ENCODE measurements at regions not wholly inside any gene's neighbourhood (a gene's known extent, or its start where the extent isn't known, plus 50 kb on each side); places are given as distances from the start of the nearest gene placed in this dataset.

DNA sequence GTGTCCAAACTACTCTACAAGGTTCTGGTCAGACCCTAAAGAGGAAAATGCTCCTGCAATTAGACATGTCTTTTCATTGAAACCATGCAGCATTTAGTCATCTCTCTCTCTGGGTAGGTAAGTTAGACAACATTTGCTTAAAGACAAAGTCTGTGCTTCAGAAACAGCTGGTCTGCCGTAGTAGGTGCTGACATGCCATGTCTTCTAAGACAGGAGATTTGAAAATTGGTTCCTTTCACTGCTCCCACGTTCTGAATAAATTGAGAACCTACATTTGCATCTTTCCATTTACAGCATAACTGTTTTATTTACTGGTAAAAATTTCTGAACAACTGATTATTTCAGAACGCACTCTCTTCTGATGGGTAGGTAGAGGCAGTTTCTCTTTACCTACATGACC is 494.0 kb downstream of the EFNB2 start:
- TF ChIP-seq SUZ12 (IDR thresholded peaks at IDR 0.05; ENCODE audit: extremely low read depth, insufficient read depth, insufficient read length) (no peak), ZNF274 (IDR thresholded peaks at IDR 0.05; ENCODE audit: low read depth, low read length) (no peak), YY1 (IDR thresholded peaks at IDR 0.05; ENCODE audit: insufficient read depth, insufficient read length) (no peak)
